Stimulated activated CD4-positive, alpha-beta T cell treated with anti-CD3 and anti-CD28 coated beads, Interleukin-2, amount 100 ng/mL, for 24 hours (primary cell): ENCODE measurements at regions not wholly inside any gene's neighbourhood (a gene's known extent, or its start where the extent isn't known, plus 50 kb on each side); places are given as distances from the start of the nearest gene placed in this dataset.

Experiments
- DNase-seq, 2 donors: peaks; one replicate each; pipeline ENCODE4 v3.0.0-alpha.2; 2020

DNA sequence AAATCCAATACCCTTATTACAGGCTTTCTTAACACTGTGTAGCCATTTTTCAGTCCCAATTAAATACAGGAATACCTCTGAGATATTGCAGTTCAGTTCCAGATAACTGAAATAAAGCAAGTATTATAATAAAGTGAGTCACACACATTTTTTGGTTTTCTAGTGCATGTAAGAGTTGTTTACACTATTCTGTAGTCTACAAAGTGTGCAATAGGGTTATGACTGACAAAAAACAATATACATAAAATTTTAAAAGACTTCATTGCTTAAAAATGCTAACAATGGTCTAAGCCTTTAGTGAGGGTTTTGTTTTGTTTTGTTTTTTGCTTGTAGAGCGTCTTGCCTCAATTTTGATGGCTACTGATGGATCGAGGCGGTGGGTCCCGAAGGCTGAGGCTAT lies 434.4 kb upstream of the NBEA start:
- no peak for DNase-seq

DNA sequence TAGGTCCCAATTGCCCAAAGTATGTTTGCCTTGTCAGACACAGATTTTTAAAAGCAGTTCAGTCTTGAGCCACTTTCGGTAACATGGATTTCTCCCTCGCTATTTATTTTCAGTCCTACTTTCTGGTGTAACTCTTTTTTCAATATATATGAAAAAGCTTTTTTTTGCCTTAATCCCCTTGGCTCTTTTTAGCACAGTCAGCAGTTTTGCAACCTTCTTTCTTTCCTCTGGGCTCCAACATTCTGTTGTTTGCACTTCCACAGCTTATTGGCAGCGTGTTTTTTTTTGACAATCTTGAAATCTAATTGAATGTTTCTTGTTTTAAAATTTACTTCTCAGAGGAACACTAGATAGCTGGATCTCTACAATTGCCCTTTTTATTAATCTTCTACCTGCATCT lies 429.3 kb upstream of the NBEA start:
- DNase-seq: no peak

- no peak for DNase-seq
Measured at GRCh38 chr13:34513526-34513925, 428.5 kb upstream of the NBEA start.

- DNase-seq: no peak
Measured at GRCh38 chr13:34515201-34515600, 426.9 kb upstream of the NBEA start.

- DNase-seq: no peak
Measured at GRCh38 chr13:34521171-34521570, 420.9 kb upstream of the NBEA start.

GRCh38 chr13:34522808-34523207 lies 419.3 kb upstream of the NBEA start:
- no peak for DNase-seq

DNA sequence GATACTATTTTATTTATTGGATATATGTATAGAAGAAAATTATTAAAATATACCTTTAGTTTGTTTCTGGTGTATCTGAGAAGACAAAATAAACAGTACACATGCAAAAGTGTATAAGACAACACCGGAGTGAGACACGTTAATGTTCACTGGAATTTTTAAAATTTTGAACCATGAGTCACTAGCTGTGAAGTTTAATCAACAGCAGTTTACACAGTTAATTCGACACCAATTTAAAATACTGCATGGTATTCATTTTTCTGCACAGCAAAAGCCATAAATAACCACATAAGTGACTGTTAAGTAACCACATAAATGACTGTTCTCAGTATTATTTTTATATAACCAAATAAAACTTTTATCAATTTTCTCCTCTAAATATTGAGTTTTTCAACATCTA lies 418.7 kb upstream of the NBEA start:
- DNase-seq: no peak

- DNase-seq: no peak
Measured at GRCh38 chr13:34533941-34534340, 408.1 kb upstream of the NBEA start.

DNA sequence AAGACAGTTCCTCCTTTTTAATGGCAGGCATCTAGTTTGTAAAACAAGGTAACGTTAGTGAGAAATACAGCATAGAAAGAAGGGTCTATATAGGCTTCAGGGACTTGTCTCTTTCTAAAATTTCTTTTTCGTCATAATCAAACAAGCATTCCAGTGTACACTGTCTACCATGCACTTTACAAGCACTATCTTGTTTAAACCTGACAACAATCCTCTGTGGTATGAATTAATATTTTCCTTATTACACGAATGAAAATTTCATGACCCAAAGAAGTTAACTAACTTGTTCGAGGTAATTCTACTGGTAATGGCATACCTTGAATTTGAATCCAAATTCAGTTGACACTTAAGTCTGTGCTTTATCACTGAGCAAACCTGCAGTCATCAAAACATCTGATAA lies 399.7 kb upstream of the NBEA start:
- no peak for DNase-seq

DNA sequence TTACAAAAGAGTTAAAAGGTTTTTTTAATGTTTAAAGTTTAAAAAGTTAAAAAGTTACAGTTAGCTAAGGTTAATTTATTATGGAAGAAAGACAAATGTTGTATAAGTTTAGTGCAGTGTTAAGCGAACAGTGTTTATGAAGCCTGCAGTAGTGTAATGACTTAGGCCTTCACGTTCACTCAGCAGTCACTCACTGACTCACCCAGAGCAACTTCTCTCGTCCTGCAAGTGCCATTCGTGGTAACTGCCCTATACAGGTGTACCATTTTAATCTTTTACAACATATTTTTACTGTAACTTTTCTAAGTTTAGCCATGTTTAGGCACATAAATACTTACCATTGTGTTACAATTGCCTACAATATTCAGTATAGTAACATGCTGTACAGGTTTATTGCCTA lies 398.2 kb upstream of the NBEA start:
- DNase-seq: no peak

GRCh38 chr13:34545461-34545860 lies 396.6 kb upstream of the NBEA start:
- no peak for DNase-seq

- DNase-seq: no peak
Measured at GRCh38 chr13:34546344-34547250, 395.5 kb upstream of the NBEA start.

DNA sequence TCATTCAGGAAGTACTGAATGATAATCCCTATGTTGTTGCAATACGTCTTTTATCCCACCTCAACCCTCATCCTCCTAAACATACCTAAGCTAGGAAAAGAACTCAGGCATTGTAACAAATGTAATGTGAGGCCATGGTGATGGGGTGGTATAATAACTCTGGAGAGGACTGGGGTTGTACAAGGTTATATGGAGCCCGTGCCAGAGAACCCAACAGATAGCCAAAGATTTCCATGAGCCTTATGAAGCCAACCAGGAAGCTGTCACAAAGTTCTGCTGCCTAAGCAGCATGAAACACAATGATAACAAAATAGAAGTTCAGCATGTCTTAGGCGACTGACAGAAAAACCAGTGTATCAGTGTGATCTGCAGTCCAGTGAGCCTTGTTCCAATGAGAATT lies 394.1 kb upstream of the NBEA start:
- DNase-seq: no peak

GRCh38 chr13:34553376-34553775 lies 388.7 kb upstream of the NBEA start:
- no peak for DNase-seq

- DNase-seq: no peak
Measured at GRCh38 chr13:34555988-34556387, 386.1 kb upstream of the NBEA start.

- DNase-seq: no peak
Measured at GRCh38 chr13:34561033-34561432, 381.0 kb upstream of the NBEA start.

GRCh38 chr13:34567597-34567996 lies 374.5 kb upstream of the NBEA start:
- DNase-seq: no peak

- no peak for DNase-seq
Measured at GRCh38 chr13:34570698-34571353, 371.2 kb upstream of the NBEA start.

- DNase-seq: no peak
Measured at GRCh38 chr13:34571716-34572115, 370.4 kb upstream of the NBEA start.

GRCh38 chr13:34577051-34577450 lies 365.0 kb upstream of the NBEA start:
- DNase-seq: no peak

GRCh38 chr13:34578471-34578870 lies 363.6 kb upstream of the NBEA start:
- DNase-seq: no peak

- no peak for DNase-seq
Measured at GRCh38 chr13:34578917-34579316, 363.2 kb upstream of the NBEA start.

DNA sequence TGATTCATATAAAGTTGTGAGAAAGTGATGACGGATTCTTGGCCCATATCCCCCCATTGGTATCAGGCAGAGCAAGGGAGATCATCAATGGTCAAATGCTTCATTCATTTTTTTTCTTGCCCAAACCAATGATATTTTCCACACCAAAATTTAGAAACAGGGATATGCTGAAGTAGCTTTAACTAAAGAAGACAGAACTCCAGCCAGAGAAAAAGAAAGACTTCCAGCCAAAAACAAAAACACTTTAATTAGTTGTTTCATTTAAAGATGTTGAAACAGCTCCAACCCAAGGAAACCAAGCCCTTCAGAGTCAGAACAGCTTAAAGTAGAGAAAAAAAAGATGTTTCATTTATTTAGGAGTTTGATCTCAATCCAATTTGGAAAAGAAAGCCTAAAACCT lies 358.9 kb upstream of the NBEA start:
- no peak for DNase-seq

DNA sequence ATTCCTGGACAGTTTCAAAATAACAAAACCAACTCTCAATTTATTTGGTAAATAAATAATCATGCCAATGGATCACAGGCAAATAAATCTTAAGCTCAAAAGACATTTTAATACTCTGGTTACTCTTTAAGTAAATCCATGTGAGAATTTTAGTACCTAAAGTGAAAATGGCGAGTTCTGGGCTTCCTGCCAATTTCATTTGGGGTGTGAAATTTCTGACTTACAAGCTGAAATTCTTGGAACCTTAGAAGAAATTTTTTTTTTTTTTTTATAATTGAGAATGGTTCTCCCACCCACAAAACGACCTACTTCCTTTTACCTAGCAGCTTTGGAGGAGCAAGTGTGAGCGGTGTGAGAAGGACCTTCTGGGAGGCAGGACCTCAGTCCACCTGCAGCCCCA lies 354.5 kb upstream of the NBEA start:
- no peak for DNase-seq

DNA sequence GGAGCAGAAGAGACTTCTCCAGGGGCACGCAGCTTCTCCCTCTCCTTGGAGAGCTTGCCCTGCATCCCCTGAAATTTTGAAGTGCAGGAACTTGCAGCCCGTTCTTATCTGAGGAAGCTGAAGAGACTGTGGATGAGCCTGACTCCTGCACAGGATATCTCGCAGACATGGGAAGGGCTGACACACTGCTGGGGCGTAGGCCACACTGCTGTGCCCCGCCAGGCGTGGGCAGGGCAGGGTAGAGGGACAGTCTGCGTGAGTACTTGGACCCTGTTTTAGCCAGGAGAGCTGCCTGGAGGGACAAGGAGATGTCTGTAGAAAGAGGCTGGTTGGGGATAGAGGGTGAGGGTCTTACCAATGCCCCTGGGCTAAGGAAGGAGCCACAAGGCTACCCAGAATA lies 353.7 kb upstream of the NBEA start:
- no peak for DNase-seq
